DOHH2 (cell line): ENCODE measurements at regions not wholly inside any gene's neighbourhood (a gene's known extent, or its start where the extent isn't known, plus 50 kb on each side); places are given as distances from the start of the nearest gene placed in this dataset.

Experiments used
- H3F3A ChIP-seq: fragments of 200-600 bp; sonication (generic), shearing (Covaris generic); 2 replicates; pipeline ENCODE4 v1.6.0; 2016; ENCODE audit warnings: antibody characterized with exemption, mild to moderate bottlenecking; ENCODE audit not compliant: control insufficient read depth, insufficient read depth
- H3K27ac ChIP-seq: fragments of 200-600 bp; sonication (generic); 2 replicates; pipeline ENCODE4 v1.5.1; 2014; ENCODE audit warnings: low read depth, mild to moderate bottlenecking, low read length, moderate library complexity
- H3K27me3 ChIP-seq: fragments of 200-600 bp; sonication (generic); 2 replicates; pipeline ENCODE4 v1.6.1; 2014; ENCODE audit warnings: mild to moderate bottlenecking, low read length, mixed read lengths; ENCODE audit not compliant: control insufficient read depth
- H3K36me3 ChIP-seq: fragments of 200-600 bp; sonication (generic); 2 replicates; pipeline ENCODE4 v1.6.1; 2014; ENCODE audit warnings: mild to moderate bottlenecking, low read length, moderate library complexity, mixed read lengths; ENCODE audit not compliant: control insufficient read depth
- H3K4me1 ChIP-seq: fragments of 200-600 bp; sonication (generic); 2 replicates; pipeline ENCODE4 v1.6.1; 2014; ENCODE audit warnings: mild to moderate bottlenecking, low read length, mixed read lengths; ENCODE audit not compliant: control insufficient read depth
- H3K4me2 ChIP-seq: fragments of 200-600 bp; sonication (generic); 2 replicates; pipeline ENCODE4 v1.6.0; 2014; ENCODE audit warnings: mild to moderate bottlenecking, low read length, moderate library complexity
- H3K4me3 ChIP-seq: fragments of 200-600 bp; sonication (generic); 2 replicates; pipeline ENCODE4 v1.5.1; 2014; ENCODE audit warnings: mild to moderate bottlenecking, low read length, mixed read lengths
- H3K79me2 ChIP-seq: fragments of 200-600 bp; sonication (generic); 2 replicates; pipeline ENCODE4 v1.6.1; 2014; ENCODE audit warnings: mild to moderate bottlenecking, low read length, mixed read lengths; ENCODE audit not compliant: control insufficient read depth
- H3K9me2 ChIP-seq: fragments of 200-600 bp; sonication (generic); replicated peaks from 2 replicates; pipeline ENCODE4 v1.6.1; 2014; ENCODE audit warnings: mild to moderate bottlenecking, low read length, mixed read lengths; ENCODE audit not compliant: control insufficient read depth
- H3K9me3 ChIP-seq: fragments of 200-600 bp; sonication (generic); 2 replicates; pipeline ENCODE4 v1.6.1; 2014; ENCODE audit warnings: antibody characterized with exemption, low read length, mixed read lengths; ENCODE audit not compliant: control insufficient read depth, insufficient read depth
- H4K20me1 ChIP-seq: fragments of 200-600 bp; sonication (generic); 2 replicates; pipeline ENCODE4 v1.6.0; 2014; ENCODE audit warnings: low read depth, mild to moderate bottlenecking, antibody characterized with exemption, low read length, moderate library complexity; ENCODE audit not compliant: control insufficient read depth, insufficient read depth
- EZH2phosphoT487 ChIP-seq: fragments of 200-600 bp; sonication (generic); IDR thresholded peaks from 2 replicates; pipeline ENCODE4 v1.6.1; 2017; ENCODE audit warnings: borderline replicate concordance, mild to moderate bottlenecking, antibody characterized with exemption, low read length, moderate library complexity, mixed read lengths
- TF ChIP-seq, protein P1 (sequence below): fragments of 200-600 bp; sonication (generic); IDR thresholded peaks from one replicate; pipeline ENCODE4 v1.5.1; 2014; ENCODE audit warnings: antibody characterized with exemption, mild to moderate bottlenecking, low read depth, low read length; ENCODE audit not compliant: poor library complexity, severe bottlenecking

DNA sequence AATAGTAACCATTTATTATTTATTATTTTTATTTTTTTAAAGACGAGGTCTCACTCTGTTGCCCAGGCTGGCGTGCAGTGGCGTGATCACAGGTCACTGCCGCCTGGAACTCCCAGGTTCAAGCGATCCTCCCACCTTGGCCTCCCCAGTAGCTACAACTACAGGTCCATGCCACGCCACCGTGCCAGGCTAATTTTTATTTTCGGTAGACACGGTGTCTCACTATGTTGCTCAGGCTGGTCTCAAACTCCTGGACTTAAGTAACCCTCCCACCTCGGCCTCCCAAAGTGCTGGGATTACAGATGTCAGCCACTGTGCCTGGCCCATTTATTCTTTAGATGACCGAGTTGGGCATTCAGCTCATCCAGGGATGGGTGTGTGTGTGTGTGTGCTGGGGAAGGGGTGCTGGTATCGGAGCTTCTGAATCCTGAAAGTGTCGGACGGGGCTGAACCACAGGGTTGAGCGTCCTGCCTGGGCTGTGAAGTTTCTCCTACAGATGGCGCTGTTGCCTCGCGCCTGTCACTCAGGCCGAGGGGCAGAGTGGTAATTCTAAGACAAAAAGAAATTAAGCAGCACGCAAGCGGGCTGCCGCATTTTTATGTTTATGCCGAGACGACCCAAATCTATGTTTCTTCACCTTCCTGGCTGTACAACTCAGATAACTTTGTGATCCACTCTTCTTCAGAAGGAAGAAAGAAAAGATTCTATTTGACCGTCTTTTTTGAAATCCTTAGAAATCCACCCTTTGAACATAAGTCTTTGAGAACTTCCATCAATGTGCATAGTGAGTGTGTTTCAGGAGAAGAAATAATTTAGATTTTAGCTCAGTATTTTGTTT is 252.8 kb downstream of the CDH26 start:
- no peaks in the 10 kb centered on the region for H4K20me1 ChIP-seq
- no peak overlapping the region for H3K4me3 ChIP-seq
- H3K36me3 ChIP-seq, result no peaks in the 10 kb centered on the region
- H3K9me3 ChIP-seq, result no peaks in the 10 kb centered on the region
- H3F3A ChIP-seq, result no peaks in the 10 kb centered on the region
- H3K4me2 ChIP-seq, result no peak overlapping the region
- no peaks in the 10 kb centered on the region for H3K4me1 ChIP-seq
- no peaks in the 10 kb centered on the region for H3K27me3 ChIP-seq
- no peaks in the 10 kb centered on the region for H3K9me2 ChIP-seq
- no peak for TF ChIP-seq EZH2phosphoT487
- TF ChIP-seq, protein P1, sequence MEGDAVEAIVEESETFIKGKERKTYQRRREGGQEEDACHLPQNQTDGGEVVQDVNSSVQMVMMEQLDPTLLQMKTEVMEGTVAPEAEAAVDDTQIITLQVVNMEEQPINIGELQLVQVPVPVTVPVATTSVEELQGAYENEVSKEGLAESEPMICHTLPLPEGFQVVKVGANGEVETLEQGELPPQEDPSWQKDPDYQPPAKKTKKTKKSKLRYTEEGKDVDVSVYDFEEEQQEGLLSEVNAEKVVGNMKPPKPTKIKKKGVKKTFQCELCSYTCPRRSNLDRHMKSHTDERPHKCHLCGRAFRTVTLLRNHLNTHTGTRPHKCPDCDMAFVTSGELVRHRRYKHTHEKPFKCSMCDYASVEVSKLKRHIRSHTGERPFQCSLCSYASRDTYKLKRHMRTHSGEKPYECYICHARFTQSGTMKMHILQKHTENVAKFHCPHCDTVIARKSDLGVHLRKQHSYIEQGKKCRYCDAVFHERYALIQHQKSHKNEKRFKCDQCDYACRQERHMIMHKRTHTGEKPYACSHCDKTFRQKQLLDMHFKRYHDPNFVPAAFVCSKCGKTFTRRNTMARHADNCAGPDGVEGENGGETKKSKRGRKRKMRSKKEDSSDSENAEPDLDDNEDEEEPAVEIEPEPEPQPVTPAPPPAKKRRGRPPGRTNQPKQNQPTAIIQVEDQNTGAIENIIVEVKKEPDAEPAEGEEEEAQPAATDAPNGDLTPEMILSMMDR, result peak; percentile 89
- no peak overlapping the region for H3K27ac ChIP-seq
- H3K79me2 ChIP-seq, result no peaks in the 10 kb centered on the region

DNA sequence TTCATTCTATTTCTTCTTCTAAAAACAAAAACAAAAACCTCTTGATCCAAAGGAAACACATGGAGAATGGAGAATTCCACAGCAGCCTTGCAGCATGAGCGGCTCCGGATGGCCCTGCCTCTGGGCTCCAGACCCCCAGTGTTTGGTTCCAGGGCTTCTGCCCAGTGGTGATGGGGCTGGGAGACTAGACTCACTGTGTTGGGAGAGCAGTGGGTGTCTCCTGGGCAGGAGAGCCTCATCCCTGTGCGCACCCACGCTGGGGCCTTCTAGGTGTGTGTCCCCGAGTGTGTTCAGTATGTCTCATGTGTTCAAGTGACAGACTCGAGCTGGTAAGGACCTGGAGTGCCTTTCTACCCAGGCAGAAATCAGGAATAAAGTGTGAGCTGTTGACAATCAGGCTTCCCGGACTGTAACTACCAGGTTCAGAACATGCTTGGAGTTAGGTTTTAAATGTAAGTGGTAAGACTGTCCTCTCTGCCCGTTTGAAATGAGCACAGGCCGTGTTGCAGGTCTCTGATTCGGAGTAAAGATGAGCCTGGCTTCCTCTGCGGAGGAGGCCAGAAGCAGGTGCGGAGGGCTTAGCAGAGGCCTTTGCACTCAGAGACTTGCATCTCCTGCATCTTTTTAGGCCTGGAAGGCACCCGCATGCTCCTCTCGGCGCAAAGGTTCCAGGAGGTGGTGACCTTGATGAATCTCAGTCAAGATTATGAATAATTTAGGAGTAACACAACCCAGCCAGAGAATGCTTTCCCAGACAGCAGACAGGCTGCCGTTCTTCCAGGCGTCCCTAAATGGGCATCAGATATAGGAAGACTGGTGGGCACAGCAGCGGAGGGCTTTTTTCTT is 253.6 kb downstream of the CDH26 start:
- no peaks in the 10 kb centered on the region for H4K20me1 ChIP-seq
- H3K4me2 ChIP-seq, result no peak overlapping the region
- H3K36me3 ChIP-seq, result no peaks in the 10 kb centered on the region
- H3F3A ChIP-seq, result no peaks in the 10 kb centered on the region
- no peaks in the 10 kb centered on the region for H3K9me3 ChIP-seq
- H3K27ac ChIP-seq, result no peak overlapping the region
- TF ChIP-seq, protein P1, result no peak
- no peak for TF ChIP-seq EZH2phosphoT487
- H3K9me2 ChIP-seq, result no peaks in the 10 kb centered on the region
- no peaks in the 10 kb centered on the region for H3K27me3 ChIP-seq
- no peaks in the 10 kb centered on the region for H3K4me1 ChIP-seq
- no peaks in the 10 kb centered on the region for H3K79me2 ChIP-seq
- H3K4me3 ChIP-seq, result no peak overlapping the region

DNA sequence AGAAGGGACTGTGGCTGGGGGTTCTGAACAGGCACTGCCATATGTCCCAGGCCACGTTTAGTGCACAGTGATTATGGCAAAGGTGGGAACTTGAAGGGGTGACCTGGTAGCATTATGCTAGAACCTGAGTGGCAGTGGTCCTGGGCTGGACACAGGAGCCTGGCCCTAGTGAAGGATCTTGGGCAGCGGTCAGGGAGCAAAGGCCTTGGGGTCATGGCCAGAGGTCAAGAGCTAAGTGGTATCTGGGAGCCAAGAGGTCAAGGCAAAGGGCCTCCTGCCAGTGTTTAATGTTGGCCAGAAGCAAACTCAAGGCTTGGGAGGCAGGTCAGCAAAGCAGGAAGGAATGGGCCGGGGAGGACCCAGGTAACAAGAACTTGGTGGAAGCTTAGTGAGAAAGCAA is 254.5 kb downstream of the CDH26 start:
- H3K36me3 ChIP-seq, result no peaks in the 10 kb centered on the region
- no peaks in the 10 kb centered on the region for H4K20me1 ChIP-seq
- no peaks in the 10 kb centered on the region for H3K9me3 ChIP-seq
- no peak overlapping the region for H3K27ac ChIP-seq
- no peaks in the 10 kb centered on the region for H3K9me2 ChIP-seq
- no peaks in the 10 kb centered on the region for H3F3A ChIP-seq
- H3K4me1 ChIP-seq, result no peaks in the 10 kb centered on the region
- no peaks in the 10 kb centered on the region for H3K79me2 ChIP-seq
- TF ChIP-seq, protein P1, result no peak
- TF ChIP-seq EZH2phosphoT487, result no peak
- no peaks in the 10 kb centered on the region for H3K27me3 ChIP-seq
- H3K4me2 ChIP-seq, result no peak overlapping the region
- no peak overlapping the region for H3K4me3 ChIP-seq
